ENCODE measurements at regions not wholly inside any gene's neighbourhood (a gene's known extent, or its start where the extent isn't known, plus 50 kb on each side); places are given as distances from the start of the nearest gene placed in this dataset.

GRCh38 chr16:6349725-6350124, 982.9 kb upstream of the RBFOX1 start:
- no peak overlapping the region for H3K27ac ChIP-seq (ENCODE audit: extremely low read depth, low read depth, low read length)
- TF ChIP-seq REST (tag by site-specific recombination; IDR thresholded peaks at IDR 0.05) (no peak), ZNF501 (tag by site-specific recombination; IDR thresholded peaks at IDR 0.05) (no peak), ZNF324 (tag by site-specific recombination; IDR thresholded peaks at IDR 0.05) (no peak), OVOL3 (tag by site-specific recombination; IDR thresholded peaks at IDR 0.05) (no peak), ZNF133 (tag by site-specific recombination; IDR thresholded peaks at IDR 0.05) (no peak), PBX3 (CRISPR knock-in tag; IDR thresholded peaks at IDR 0.05) (no peak), ZFP3 (tag by site-specific recombination; IDR thresholded peaks at IDR 0.05; ENCODE audit: low read depth) (no peak), ZBTB48 (tag by site-specific recombination; IDR thresholded peaks at IDR 0.05) (no peak), ZNF677 (tag by site-specific recombination; IDR thresholded peaks at IDR 0.05) (no peak), ZNF571 (tag by site-specific recombination; IDR thresholded peaks at IDR 0.05) (no peak), ZNF350 (tag by site-specific recombination; IDR thresholded peaks at IDR 0.05) (no peak), ZNF560 (tag by site-specific recombination; IDR thresholded peaks at IDR 0.05; ENCODE audit: borderline replicate concordance) (no peak), ZNF785 (tag by site-specific recombination; IDR thresholded peaks at IDR 0.05) (no peak), ZNF530 (tag by site-specific recombination; IDR thresholded peaks at IDR 0.05; ENCODE audit: low read depth) (no peak), ZBTB8A (tag by site-specific recombination; IDR thresholded peaks at IDR 0.05) (no peak), IKZF3 (tag by site-specific recombination; IDR thresholded peaks at IDR 0.05) (no peak)
- H3K4me1 ChIP-seq (ENCODE audit: control insufficient read depth, insufficient read depth, low read length): no peaks in the 10 kb centered on the region
- H3K4me3 ChIP-seq (ENCODE audit: low read depth, low read length): no peak overlapping the region
- no peaks in the 10 kb centered on the region for H3K9me3 ChIP-seq (ENCODE audit: control insufficient read depth, insufficient read depth, low read depth, low read length)
- no peaks in the 10 kb centered on the region for H3K36me3 ChIP-seq (ENCODE audit: control insufficient read depth in 2 of 2, insufficient read depth in 1 of 2, low read length in 2 of 2)
- ChIA-PET POLR2A (no interaction called here), CTCF (no interaction called here)

- H3K4me1 ChIP-seq (ENCODE audit: control insufficient read depth, insufficient read depth, low read length): no peaks in the 10 kb centered on the region
- H3K9me3 ChIP-seq (ENCODE audit: control insufficient read depth, insufficient read depth, low read depth, low read length): no peaks in the 10 kb centered on the region
- TF ChIP-seq ZNF416 (tag by site-specific recombination; IDR thresholded peaks at IDR 0.05): no peak
- no peak for TF ChIP-seq ZNF501 (tag by site-specific recombination; IDR thresholded peaks at IDR 0.05)
- no peak for TF ChIP-seq ZNF292 (tag by site-specific recombination; IDR thresholded peaks at IDR 0.05; ENCODE audit: borderline replicate concordance, low read depth)
- no peak for TF ChIP-seq ZNF768 (tag by site-specific recombination; IDR thresholded peaks at IDR 0.05)
- no peak overlapping the region for H3K27ac ChIP-seq (ENCODE audit: extremely low read depth, low read depth, low read length)
- no peak overlapping the region for H3K4me3 ChIP-seq (ENCODE audit: low read depth, low read length)
- CTCF ChIA-PET: no interaction called here
- POLR2A ChIA-PET: no interaction called here
- no peaks in the 10 kb centered on the region for H3K36me3 ChIP-seq (ENCODE audit: control insufficient read depth in 2 of 2, insufficient read depth in 1 of 2, low read length in 2 of 2)
These were observed 987.6 kb upstream of the RBFOX1 start for GRCh38 chr16:6345090-6345489.

GRCh38 chr16:6343157-6343556, 989.5 kb upstream of the RBFOX1 start:
- H3K27ac ChIP-seq (ENCODE audit: extremely low read depth, low read depth, low read length): no peak overlapping the region
- H3K4me1 ChIP-seq (ENCODE audit: control insufficient read depth, insufficient read depth, low read length): no peaks in the 10 kb centered on the region
- H3K9me3 ChIP-seq (ENCODE audit: control insufficient read depth, insufficient read depth, low read depth, low read length): no peaks in the 10 kb centered on the region
- TF ChIP-seq ZSCAN18 (tag by site-specific recombination; IDR thresholded peaks at IDR 0.05): no peak
- TF ChIP-seq ZNF600 (tag by site-specific recombination; IDR thresholded peaks at IDR 0.05): no peak
- TF ChIP-seq ZBTB1 (tag by site-specific recombination; IDR thresholded peaks at IDR 0.05): no peak
- no peaks in the 10 kb centered on the region for H3K36me3 ChIP-seq (ENCODE audit: control insufficient read depth in 2 of 2, insufficient read depth in 1 of 2, low read length in 2 of 2)
- no peak overlapping the region for H3K4me3 ChIP-seq (ENCODE audit: low read depth, low read length)
- POLR2A ChIA-PET: no interaction called here
- CTCF ChIA-PET: no interaction called here

Measured in HEK293 (cell line).